ENCODE measurements at regions not wholly inside any gene's neighbourhood (a gene's known extent, or its start where the extent isn't known, plus 50 kb on each side); places are given as distances from the start of the nearest gene placed in this dataset.

DNA sequence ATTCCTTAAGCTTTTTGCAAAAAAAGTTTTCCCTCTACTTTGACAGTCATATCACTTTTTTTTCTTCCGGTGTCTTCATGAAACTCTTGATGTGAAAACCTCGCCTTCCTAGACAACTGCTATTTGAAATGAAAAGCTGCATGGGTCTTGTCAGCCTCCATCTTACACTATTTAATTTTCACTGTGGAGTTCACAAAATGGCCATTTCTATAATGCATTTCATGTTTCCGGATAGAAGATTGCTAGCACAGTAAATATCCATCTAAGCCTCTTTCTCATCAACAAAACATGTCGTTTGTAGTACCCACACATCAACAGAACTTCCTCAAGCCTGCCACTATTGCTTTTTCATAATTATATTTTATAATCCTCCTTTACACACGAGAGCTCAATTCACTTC is 204.9 kb upstream of the ID4 start:
- Histone ChIP-seq H3K4me2 (no peak overlapping the region), H3K9ac (no peak overlapping the region), H4K20me1 (ENCODE audit: insufficient read depth) (no peaks in the 10 kb centered on the region; the same call in 1 of the 2 replicates), H3K27me3 (ENCODE audit: insufficient read depth, low read depth) (no peaks in the 10 kb centered on the region), H3K27ac (no peak overlapping the region), H3K79me2 (ENCODE audit: insufficient read depth, low read depth) (no peaks in the 10 kb centered on the region), H3K36me3 (ENCODE audit: insufficient read depth) (no peaks in the 10 kb centered on the region), H3K4me3 (IDR thresholded peaks at IDR 0.05; ENCODE audit: insufficient read depth, low read depth, low read length) (no peak overlapping the region), H2AFZ (ENCODE audit: low read depth) (no peak overlapping the region), H3K4me1 (ENCODE audit: low read depth, poor library complexity, severe bottlenecking) (no peaks in the 10 kb centered on the region)
- TF ChIP-seq, protein P1, sequence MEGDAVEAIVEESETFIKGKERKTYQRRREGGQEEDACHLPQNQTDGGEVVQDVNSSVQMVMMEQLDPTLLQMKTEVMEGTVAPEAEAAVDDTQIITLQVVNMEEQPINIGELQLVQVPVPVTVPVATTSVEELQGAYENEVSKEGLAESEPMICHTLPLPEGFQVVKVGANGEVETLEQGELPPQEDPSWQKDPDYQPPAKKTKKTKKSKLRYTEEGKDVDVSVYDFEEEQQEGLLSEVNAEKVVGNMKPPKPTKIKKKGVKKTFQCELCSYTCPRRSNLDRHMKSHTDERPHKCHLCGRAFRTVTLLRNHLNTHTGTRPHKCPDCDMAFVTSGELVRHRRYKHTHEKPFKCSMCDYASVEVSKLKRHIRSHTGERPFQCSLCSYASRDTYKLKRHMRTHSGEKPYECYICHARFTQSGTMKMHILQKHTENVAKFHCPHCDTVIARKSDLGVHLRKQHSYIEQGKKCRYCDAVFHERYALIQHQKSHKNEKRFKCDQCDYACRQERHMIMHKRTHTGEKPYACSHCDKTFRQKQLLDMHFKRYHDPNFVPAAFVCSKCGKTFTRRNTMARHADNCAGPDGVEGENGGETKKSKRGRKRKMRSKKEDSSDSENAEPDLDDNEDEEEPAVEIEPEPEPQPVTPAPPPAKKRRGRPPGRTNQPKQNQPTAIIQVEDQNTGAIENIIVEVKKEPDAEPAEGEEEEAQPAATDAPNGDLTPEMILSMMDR (conservative IDR thresholded peaks at IDR 0.05; ENCODE audit: low read depth, low read length): no peak

DNA sequence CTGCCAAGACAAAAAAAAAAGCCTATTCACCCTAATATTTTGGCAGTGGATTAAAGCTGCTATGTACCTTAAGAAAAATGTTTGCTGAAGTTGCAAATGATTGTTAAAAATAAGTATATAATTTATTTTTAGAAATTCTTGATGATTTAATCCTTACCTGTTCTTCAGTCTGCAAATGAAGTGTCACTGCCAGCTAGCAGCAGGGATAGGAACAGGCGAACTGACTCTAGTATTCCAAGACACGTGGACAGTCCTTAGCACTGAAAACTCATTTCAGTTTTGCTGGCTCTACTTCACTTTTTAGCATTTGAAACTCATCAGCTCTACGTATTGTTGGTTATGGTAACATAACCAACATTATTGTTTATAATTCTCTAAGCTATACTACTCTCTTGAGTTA is 204.4 kb upstream of the ID4 start:
- Histone ChIP-seq H3K79me2 (ENCODE audit: insufficient read depth, low read depth) (no peaks in the 10 kb centered on the region), H3K27me3 (ENCODE audit: insufficient read depth, low read depth) (no peaks in the 10 kb centered on the region), H3K4me1 (ENCODE audit: low read depth, poor library complexity, severe bottlenecking) (no peaks in the 10 kb centered on the region), H2AFZ (ENCODE audit: low read depth) (no peak overlapping the region), H4K20me1 (ENCODE audit: insufficient read depth) (no peaks in the 10 kb centered on the region; the same call in 1 of the 2 replicates), H3K4me3 (IDR thresholded peaks at IDR 0.05; ENCODE audit: insufficient read depth, low read depth, low read length) (no peak overlapping the region), H3K27ac (no peak overlapping the region), H3K9ac (no peak overlapping the region), H3K4me2 (no peak overlapping the region), H3K36me3 (ENCODE audit: insufficient read depth) (no peaks in the 10 kb centered on the region)
- TF ChIP-seq, protein P1 (conservative IDR thresholded peaks at IDR 0.05; ENCODE audit: low read depth, low read length): no peak

DNA sequence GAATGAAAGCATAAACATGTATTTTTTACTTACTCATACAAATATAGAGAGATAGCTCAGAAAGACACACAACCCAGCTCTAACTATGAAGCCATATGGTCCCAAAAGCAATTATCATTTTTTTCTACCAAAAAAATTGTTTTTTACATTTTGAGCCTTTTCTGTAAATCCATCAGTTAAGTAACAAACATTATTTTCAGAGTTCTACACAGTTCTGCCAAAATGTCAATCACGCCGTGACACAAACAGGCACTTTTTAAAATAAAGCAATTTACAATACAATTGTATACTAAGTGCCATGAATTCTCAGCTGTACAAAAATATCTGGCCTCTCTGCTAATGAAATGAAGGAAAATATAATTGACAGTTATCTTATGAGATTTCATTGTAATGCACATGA is 201.4 kb upstream of the ID4 start:
- Histone ChIP-seq H3K27ac (no peak overlapping the region), H3K36me3 (ENCODE audit: insufficient read depth) (no peaks in the 10 kb centered on the region), H3K4me1 (ENCODE audit: low read depth, poor library complexity, severe bottlenecking) (no peaks in the 10 kb centered on the region), H3K9ac (no peak overlapping the region), H3K27me3 (ENCODE audit: insufficient read depth, low read depth) (no peaks in the 10 kb centered on the region), H3K4me3 (IDR thresholded peaks at IDR 0.05; ENCODE audit: insufficient read depth, low read depth, low read length) (no peak overlapping the region), H3K4me2 (no peak overlapping the region), H4K20me1 (ENCODE audit: insufficient read depth) (no peaks in the 10 kb centered on the region; the same call in 1 of the 2 replicates), H3K79me2 (ENCODE audit: insufficient read depth, low read depth) (no peaks in the 10 kb centered on the region), H2AFZ (ENCODE audit: low read depth) (no peak overlapping the region)
- TF ChIP-seq, protein P1 (conservative IDR thresholded peaks at IDR 0.05; ENCODE audit: low read depth, low read length): no peak

DNA sequence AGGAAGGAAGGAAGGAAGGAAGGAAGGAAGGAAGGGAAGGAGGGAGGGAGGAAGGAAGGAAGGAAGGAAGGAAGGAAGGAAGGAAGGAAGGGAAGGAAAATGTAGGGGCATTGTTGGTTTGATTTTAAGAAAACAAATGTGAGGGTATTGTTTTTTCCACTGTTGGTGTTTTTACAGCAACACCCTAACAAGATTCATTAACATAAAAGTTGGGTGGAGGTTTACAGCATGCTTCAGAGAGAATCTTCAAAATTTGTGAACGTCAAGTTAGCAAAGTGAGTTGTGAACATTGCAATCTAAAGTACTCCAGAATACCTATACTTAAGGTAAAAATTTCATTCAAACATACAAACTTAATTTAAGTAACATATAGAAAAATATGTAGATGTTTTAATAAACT is 200.2 kb upstream of the ID4 start:
- H3K4me2 ChIP-seq: no peak overlapping the region
- TF ChIP-seq, protein P1 (conservative IDR thresholded peaks at IDR 0.05; ENCODE audit: low read depth, low read length): no peak
- H3K27ac ChIP-seq: no peak overlapping the region
- no peak overlapping the region for H3K4me3 ChIP-seq (IDR thresholded peaks at IDR 0.05; ENCODE audit: insufficient read depth, low read depth, low read length)
- H3K36me3 ChIP-seq (ENCODE audit: insufficient read depth): no peaks in the 10 kb centered on the region
- H4K20me1 ChIP-seq (ENCODE audit: insufficient read depth): no peaks in the 10 kb centered on the region; the same call in 1 of the 2 replicates
- H3K27me3 ChIP-seq (ENCODE audit: insufficient read depth, low read depth): no peaks in the 10 kb centered on the region
- H3K9ac ChIP-seq: no peak overlapping the region
- H2AFZ ChIP-seq (ENCODE audit: low read depth): no peak overlapping the region
- H3K79me2 ChIP-seq (ENCODE audit: insufficient read depth, low read depth): no peaks in the 10 kb centered on the region
- H3K4me1 ChIP-seq (ENCODE audit: low read depth, poor library complexity, severe bottlenecking): no peaks in the 10 kb centered on the region
